Limb (tissue), 2 donors: ENCODE measurements at regions not wholly inside any gene's neighbourhood (a gene's known extent, or its start where the extent isn't known, plus 50 kb on each side); places are given as distances from the start of the nearest gene placed in this dataset.

Experiments
- DNase-seq, 2 donors: peaks; one replicate each; pipeline ENCODE4 v3.0.0-alpha.2; 2016; ENCODE audit errors: extremely low spot score in 2 of 2

GRCh38 chr14:84108746-84109457 is 1421.0 kb upstream of the FLRT2 start:
- DNase-seq, result no peak

GRCh38 chr14:84112589-84112988 is 1417.4 kb upstream of the FLRT2 start:
- no peak for DNase-seq

- DNase-seq, result no peak
Measured at GRCh38 chr14:84125676-84126075, 1404.3 kb upstream of the FLRT2 start.

GRCh38 chr14:84127495-84127894 is 1402.4 kb upstream of the FLRT2 start:
- DNase-seq, result no peak

- no peak for DNase-seq
Measured at GRCh38 chr14:84128050-84128449, 1401.9 kb upstream of the FLRT2 start.

GRCh38 chr14:84129007-84129406 is 1400.9 kb upstream of the FLRT2 start:
- DNase-seq, result no peak

- DNase-seq, result no peak
Measured at GRCh38 chr14:84129941-84130340, 1400.0 kb upstream of the FLRT2 start.

- no peak for DNase-seq
Measured at GRCh38 chr14:84131924-84132323, 1398.0 kb upstream of the FLRT2 start.

GRCh38 chr14:84144166-84144565 is 1385.8 kb upstream of the FLRT2 start:
- no peak for DNase-seq

- DNase-seq, result no peak
Measured at GRCh38 chr14:84152452-84152851, 1377.5 kb upstream of the FLRT2 start.

- no peak for DNase-seq
Measured at GRCh38 chr14:84162633-84163032, 1367.3 kb upstream of the FLRT2 start.

- no peak for DNase-seq
Measured at GRCh38 chr14:84167026-84167425, 1362.9 kb upstream of the FLRT2 start.

GRCh38 chr14:84180336-84180735 is 1349.6 kb upstream of the FLRT2 start:
- no peak for DNase-seq

- DNase-seq, result no peak
Measured at GRCh38 chr14:84181072-84181471, 1348.9 kb upstream of the FLRT2 start.

GRCh38 chr14:84195514-84195913 is 1334.4 kb upstream of the FLRT2 start:
- DNase-seq, result no peak

GRCh38 chr14:84197704-84198103 is 1332.2 kb upstream of the FLRT2 start:
- DNase-seq, result no peak

GRCh38 chr14:84202486-84202885 is 1327.5 kb upstream of the FLRT2 start:
- DNase-seq, result no peak

- no peak for DNase-seq
Measured at GRCh38 chr14:84203896-84204295, 1326.0 kb upstream of the FLRT2 start.

GRCh38 chr14:84208451-84208850 is 1321.5 kb upstream of the FLRT2 start:
- DNase-seq, result no peak

- no peak for DNase-seq
Measured at GRCh38 chr14:84209031-84209430, 1320.9 kb upstream of the FLRT2 start.

- no peak for DNase-seq
Measured at GRCh38 chr14:84217066-84217465, 1312.9 kb upstream of the FLRT2 start.

GRCh38 chr14:84225268-84225667 is 1304.7 kb upstream of the FLRT2 start:
- DNase-seq, result peak in 1 of 2 donors; percentile 44

- no peak for DNase-seq
Measured at GRCh38 chr14:84228702-84229101, 1301.2 kb upstream of the FLRT2 start.

- no peak for DNase-seq
Measured at GRCh38 chr14:84234281-84234680, 1295.7 kb upstream of the FLRT2 start.
